ENCODE measurements at regions not wholly inside any gene's neighbourhood (a gene's known extent, or its start where the extent isn't known, plus 50 kb on each side); places are given as distances from the start of the nearest gene placed in this dataset.
"Not testable (repeated sequence)": the region's sequence is repeated elsewhere in the genome, so short reads cannot be mapped to it uniquely, and the experiment has no call there.

GRCh38 chr21:31420354-31420753, 76.3 kb upstream of the TIAM1 start:
- TF ChIP-seq, protein P1, sequence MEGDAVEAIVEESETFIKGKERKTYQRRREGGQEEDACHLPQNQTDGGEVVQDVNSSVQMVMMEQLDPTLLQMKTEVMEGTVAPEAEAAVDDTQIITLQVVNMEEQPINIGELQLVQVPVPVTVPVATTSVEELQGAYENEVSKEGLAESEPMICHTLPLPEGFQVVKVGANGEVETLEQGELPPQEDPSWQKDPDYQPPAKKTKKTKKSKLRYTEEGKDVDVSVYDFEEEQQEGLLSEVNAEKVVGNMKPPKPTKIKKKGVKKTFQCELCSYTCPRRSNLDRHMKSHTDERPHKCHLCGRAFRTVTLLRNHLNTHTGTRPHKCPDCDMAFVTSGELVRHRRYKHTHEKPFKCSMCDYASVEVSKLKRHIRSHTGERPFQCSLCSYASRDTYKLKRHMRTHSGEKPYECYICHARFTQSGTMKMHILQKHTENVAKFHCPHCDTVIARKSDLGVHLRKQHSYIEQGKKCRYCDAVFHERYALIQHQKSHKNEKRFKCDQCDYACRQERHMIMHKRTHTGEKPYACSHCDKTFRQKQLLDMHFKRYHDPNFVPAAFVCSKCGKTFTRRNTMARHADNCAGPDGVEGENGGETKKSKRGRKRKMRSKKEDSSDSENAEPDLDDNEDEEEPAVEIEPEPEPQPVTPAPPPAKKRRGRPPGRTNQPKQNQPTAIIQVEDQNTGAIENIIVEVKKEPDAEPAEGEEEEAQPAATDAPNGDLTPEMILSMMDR (IDR thresholded peaks at IDR 0.05) = no peak
- Histone ChIP-seq H3K27ac (no peak overlapping the region), H3K4me3 (no peak overlapping the region)
- no peak for DNase-seq (ENCODE audit: low spot score)

GRCh38 chr21:31418377-31419001, 74.4 kb upstream of the TIAM1 start:
- no peak overlapping the region for H3K4me3 ChIP-seq
- no peak for DNase-seq (ENCODE audit: low spot score)
- H3K27ac ChIP-seq = no peak overlapping the region
- TF ChIP-seq, protein P1 (IDR thresholded peaks at IDR 0.05) = no peak

GRCh38 chr21:31417214-31417613, 73.2 kb upstream of the TIAM1 start:
- not testable (repeated sequence) for H3K4me3 ChIP-seq; DNase-seq (ENCODE audit: low spot score); H3K27ac ChIP-seq

GRCh38 chr21:31416465-31416864, 72.4 kb upstream of the TIAM1 start:
- TF ChIP-seq, protein P1 (IDR thresholded peaks at IDR 0.05) = no peak
- Histone ChIP-seq H3K27ac (no peak overlapping the region), H3K4me3 (no peak overlapping the region)
- no peak for DNase-seq (ENCODE audit: low spot score)

DNA sequence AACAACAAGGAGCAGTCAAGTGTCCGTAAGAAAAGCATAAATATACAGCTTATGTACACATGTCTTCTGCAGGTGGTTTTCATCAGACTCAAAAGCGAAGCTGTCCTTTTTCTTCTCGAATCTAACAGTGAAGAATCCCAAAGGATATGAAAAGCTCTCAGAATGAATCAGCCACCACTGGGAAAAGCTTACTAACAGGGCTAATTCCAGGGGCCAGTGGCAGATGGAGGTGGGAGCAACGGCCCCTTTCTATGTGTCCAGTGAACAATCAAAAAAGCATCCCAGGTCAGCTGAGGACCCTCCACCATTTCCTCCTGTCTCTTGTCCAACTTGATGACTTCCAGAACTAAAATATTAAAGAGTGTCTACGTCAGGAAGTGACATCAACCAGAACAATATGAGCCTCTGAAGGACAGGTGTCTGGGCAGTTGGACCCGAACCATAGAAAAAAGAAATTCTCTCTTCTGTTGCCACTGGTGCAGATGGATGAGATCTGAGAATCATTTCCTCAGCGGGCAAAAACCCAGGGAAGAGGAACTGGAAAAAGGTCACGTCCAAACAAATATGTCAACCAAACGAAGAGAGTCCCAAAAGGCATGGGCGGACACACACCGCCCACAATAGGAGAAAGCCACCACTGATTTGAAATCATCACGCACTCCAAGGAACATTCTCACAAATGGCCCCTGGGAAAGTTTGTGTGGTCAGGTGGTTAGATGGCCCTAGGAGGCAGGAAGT, 70.4 kb upstream of the TIAM1 start:
- no peak for DNase-seq (ENCODE audit: low spot score)
- Histone ChIP-seq H3K4me3 (no peak overlapping the region), H3K27ac (no peak overlapping the region)
- TF ChIP-seq, protein P1 (IDR thresholded peaks at IDR 0.05) = no peak

DNA sequence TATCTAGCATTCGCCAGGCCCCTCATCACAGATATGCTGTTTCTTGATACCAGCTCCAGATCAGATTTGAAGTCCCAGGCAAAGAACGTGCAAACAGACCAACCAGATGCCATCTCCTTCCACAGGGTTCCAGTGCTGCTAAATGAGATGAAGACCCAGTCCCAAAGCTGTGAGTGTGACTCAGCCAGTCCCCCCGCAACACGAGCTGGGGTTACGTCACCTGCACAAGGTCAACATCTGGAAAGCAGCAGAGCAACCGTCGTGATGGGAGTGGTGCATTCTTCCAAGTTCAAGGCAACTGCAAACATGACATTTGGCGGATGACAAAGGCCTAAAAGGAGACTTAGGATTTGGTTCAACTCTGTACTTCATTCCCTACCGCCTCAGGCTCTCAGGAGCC, 69.6 kb upstream of the TIAM1 start:
- no peak overlapping the region for H3K4me3 ChIP-seq
- no peak overlapping the region for H3K27ac ChIP-seq
- TF ChIP-seq, protein P1 (IDR thresholded peaks at IDR 0.05) = no peak
- DNase-seq (ENCODE audit: low spot score) = no peak

DNA sequence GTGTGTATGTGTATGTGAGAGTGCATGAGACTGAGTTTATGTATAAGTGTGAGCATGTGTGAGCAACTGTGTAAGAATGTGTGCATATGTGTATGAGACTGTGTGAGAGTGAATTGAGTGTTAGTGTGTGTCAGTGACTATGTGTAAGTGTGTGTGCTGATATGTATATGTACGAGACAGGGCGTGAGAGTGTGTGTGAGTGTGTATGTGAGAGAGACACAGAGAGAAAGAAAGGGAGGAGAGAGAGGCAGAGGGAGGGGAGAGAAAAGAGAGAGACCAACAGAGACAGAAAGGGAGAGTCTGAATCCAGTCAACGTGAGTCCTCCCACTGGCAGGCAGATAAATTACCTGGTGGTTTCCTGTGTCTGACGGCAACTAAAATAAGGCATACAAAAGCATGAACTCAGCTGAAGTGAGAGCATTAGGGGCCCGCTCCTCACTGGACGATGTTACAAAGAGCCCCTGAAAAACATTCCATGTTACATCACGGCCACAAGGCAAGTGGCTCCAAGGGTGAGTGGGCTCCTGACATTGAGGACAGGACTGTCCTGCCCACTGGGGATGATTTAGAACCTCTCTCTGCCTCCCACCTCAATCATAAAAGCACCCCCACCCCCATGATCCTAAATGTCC, 66.6 kb upstream of the TIAM1 start:
- peak overlapping the region in 1 of 2 donors; percentile 32 for H3K27ac ChIP-seq
- TF ChIP-seq, protein P1 (IDR thresholded peaks at IDR 0.05) = no peak
- no peak overlapping the region for H3K4me3 ChIP-seq
- DNase-seq (ENCODE audit: low spot score) = no peak
